GM18511 (cell line): ENCODE measurements at regions not wholly inside any gene's neighbourhood (a gene's known extent, or its start where the extent isn't known, plus 50 kb on each side); places are given as distances from the start of the nearest gene placed in this dataset.
"Not testable (repeated sequence)": the region's sequence is repeated elsewhere in the genome, so short reads cannot be mapped to it uniquely, and the experiment has no call there.

Source experiments
- ATAC-seq: cut with Tn5 transposase; IDR thresholded peaks from one replicate; pipeline ENCODE4 v1.9.1; 2021; ENCODE audit warnings: mild to moderate bottlenecking, moderate library complexity; ENCODE audit not compliant: unreplicated experiment

DNA sequence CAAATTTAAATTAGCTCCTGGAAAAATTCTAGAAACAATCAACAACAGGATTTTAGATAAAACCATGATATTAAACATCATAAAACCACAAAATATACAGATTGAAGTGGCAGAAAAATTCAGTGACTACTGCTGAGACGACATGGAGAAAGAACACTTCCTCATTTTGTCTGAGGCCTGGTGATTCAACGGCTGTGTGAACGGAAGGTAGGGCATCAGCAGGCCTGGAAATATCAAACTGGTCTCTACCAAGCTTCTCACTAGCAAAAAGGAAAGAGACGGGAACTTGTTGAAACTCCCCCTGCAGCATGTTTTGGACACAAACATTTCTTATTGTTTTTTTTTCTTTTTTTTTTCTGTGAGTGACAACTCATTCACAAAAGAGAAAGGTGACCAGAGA is 58.0 kb upstream of the AHI1 start:
- ATAC-seq = peak; percentile 84

GRCh38 chr6:135557582-135557981 is 60.0 kb upstream of the AHI1 start:
- no peak for ATAC-seq

GRCh38 chr6:135565605-135566004 is 68.1 kb upstream of the AHI1 start:
- not testable (repeated sequence) for ATAC-seq

DNA sequence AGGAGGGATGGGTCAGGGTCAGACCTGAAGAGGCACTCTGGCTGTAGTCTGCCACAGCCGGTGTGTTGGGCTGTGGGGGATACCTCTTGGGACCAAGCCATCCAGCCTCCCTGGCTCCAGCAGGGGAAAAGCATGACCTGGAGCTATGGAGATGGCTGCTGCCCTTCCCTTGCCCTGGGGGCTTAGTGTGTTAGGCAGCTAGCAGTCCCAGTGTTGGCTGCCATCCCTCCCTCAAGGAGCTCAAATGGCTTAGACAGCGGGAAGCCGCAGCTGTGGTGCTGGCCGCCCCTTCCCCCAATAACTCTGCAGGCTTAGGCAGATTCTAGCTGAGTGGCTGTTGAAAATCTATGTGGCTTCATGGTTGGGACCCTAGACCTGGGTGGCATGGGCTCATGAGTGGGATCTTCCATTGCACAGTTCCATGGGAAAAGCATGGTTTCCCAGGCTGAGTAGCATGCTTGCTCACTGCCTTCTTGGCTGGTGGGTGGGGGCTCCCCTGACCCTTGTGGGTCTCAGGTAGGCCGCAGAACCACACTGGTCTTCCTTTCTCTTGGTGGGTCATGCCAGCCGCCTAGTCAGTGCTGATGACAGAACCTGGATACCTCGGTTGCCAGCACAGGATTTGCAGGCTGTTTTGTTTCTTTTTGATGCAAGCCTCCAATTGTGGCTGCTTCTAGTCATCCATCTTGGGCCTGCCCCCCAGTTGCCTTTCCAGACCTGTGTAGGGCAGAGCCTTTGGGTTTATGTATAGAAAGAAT is 69.0 kb upstream of the AHI1 start:
- no peak for ATAC-seq

DNA sequence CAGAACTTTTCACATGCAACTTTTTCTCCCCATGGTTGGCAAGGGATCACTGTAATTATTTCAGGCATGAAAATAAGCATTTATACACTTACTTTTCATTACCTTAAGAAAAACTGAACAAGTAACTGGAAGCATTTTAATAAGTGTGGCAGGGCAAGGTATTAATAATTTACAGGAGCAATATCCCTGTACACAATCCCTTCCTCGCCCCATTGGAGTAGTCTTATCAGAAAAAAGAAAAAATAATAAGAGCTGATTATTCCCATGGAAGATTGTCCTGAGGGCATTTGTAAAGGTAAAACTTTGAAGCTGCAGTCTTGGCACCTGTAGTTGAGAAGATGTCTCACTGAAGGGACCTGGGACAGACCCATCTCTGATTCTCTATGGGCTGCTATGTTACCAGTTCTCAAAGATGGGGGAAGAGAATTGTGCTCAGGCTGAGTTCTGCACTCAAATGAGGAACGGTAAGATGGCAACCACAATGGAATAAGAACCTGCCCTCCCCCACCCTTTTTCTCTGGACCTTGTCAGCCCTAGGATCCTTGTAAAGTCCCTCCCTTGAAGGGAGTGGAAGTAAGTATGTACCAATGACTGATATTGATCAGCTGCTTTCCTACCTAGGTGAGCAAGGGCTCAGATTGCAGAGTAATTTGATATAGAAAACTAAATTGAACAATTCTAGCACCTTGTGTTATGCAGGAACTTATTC is 70.0 kb upstream of the AHI1 start:
- ATAC-seq = no peak

GRCh38 chr6:135568379-135568778 is 70.8 kb upstream of the AHI1 start:
- ATAC-seq = peak; percentile 73

GRCh38 chr6:135572051-135572450 is 74.5 kb upstream of the AHI1 start:
- ATAC-seq = no peak

- no peak for ATAC-seq
These were observed 78.1 kb upstream of the AHI1 start for GRCh38 chr6:135575629-135576028.

- ATAC-seq = no peak
These were observed 78.5 kb upstream of the AHI1 start for GRCh38 chr6:135576055-135576454.

DNA sequence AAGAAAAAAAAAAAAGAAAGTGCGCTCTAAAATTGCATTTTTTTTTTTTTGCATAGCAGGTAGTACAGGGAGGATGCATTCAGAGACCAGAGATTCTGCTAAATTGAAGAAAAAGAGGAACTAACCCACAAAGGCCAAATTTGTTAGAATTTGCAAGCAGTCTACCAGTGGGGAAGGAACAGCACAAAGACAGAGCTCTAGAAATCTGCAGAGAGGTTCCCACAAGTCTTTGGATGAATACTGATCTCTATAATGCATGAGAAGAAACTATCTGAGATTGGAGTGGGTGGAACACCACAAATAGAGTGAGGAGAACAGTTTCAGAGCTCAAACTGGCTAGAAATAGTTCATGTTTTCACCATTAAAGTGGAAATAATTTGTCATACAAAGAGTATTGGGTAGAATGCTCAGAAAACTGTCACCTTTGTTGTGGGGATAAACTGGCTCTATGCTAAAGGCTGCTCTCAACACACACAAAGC is 79.6 kb upstream of the AHI1 start:
- peak; percentile 97 for ATAC-seq

GRCh38 chr6:135578976-135579375 is 81.4 kb upstream of the AHI1 start:
- ATAC-seq = no peak

- no peak for ATAC-seq
These were observed 83.7 kb upstream of the AHI1 start for GRCh38 chr6:135581211-135581610.

DNA sequence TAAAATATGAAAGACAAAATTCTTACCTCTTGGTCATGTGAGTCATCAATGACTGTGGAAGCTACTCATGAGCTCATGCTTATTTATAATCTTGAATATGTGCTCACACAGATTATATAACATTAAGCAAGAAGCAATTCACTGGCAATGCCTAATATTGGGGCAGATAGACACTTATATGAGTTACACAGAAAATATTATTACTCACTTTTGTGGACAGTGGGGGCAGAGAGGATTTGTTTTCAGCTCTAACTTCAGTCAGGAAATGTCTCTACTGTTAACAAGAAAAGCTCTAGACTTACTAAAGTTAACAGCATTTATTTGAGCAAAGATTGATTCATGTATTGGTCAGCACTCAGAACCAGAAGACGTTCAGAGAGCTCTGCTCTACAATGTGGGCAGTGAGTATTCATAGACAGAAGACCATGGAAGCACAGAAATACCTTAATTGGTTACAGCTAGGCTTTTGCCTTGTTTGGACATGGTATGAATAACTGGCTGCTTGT is 85.8 kb upstream of the AHI1 start:
- no peak for ATAC-seq

- ATAC-seq = peak; percentile 16
These were observed 88.8 kb upstream of the AHI1 start for GRCh38 chr6:135586388-135586787.

GRCh38 chr6:135586844-135587243 is 89.3 kb upstream of the AHI1 start:
- ATAC-seq = peak; percentile 69

DNA sequence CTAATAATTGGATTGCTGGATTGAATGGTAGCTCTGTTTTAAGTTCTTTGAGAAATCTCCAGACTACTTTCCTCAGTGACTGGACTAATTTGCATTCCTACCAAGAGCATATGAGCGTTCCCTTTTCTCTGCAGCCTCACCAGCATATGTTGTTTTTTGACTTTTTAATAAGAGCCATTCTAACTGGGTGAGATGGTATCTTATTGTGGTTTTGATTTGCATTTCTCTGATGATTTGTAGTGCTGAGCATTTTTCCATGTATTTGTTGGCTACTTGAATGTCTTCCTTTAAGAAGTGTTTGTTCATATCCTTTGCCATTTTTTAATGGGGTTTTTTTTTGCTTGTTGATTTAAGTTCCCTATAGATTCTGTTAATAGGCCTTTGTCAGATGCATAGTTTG is 94.7 kb upstream of the AHI1 start:
- no peak for ATAC-seq

DNA sequence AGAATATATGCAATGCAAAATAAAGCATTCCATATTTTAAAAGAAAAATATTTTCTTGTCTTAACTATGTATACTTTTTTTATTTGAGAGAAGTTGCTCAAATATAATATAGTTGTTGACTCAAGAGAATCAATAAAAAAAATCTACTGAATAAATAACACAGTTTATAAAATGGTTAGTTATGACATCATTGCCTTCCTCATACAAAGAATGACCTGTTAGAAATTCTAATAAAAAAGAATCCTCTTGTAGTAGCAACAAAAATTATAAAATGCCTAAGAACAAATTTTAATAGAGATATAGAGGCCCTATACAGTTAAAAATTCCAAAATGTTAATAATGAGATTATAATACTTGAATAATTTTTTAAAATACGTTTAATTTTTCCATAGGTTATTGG is 96.5 kb upstream of the AHI1 start:
- ATAC-seq = no peak

- ATAC-seq = no peak
These were observed 102.7 kb upstream of the AHI1 start for GRCh38 chr6:135600086-135600702.

- no peak for ATAC-seq
These were observed 103.4 kb upstream of the AHI1 start for GRCh38 chr6:135600931-135601330.

DNA sequence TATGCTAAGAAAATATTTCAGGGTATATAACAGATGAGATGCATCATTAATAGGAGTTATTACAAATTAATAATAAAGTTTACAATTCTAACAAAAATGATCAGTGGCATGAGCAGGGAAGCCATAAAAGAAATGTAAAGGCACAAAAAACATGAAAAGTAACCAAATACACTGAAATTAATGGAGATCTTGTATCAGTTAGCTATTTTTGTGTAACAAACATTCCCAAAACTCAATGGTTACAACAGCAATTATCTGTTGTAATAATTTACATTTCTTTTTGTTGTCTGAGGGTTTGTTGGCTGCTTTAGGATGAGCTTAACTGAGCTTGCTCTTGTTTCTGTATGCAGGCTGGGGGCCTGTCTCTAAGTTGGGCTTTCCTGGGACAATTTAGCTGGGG is 104.3 kb upstream of the AHI1 start:
- no peak for ATAC-seq

DNA sequence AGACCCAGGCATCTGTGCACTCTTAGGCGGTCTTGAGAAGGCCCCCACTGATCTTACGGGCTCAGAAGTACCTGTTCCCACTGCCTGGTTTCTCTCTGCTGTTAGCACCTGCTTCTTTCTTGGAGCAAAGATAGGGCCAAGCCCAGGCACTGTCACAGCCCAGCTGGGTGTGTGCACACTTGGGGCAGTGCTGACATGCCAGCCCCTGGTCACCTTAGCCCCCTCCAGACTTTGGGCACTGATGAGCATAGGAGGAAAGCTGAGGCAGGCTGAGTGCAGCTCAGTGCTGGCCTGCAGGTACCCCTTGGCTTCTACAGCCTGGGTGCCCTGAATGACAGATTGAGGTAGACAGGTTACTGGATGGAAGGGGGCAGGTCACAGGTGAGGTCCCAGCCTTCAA is 105.7 kb upstream of the AHI1 start:
- no peak for ATAC-seq
